ENCODE measurements at regions not wholly inside any gene's neighbourhood (a gene's known extent, or its start where the extent isn't known, plus 50 kb on each side); places are given as distances from the start of the nearest gene placed in this dataset.
"Not testable (repeated sequence)": the region's sequence is repeated elsewhere in the genome, so short reads cannot be mapped to it uniquely, and the experiment has no call there.

DNA sequence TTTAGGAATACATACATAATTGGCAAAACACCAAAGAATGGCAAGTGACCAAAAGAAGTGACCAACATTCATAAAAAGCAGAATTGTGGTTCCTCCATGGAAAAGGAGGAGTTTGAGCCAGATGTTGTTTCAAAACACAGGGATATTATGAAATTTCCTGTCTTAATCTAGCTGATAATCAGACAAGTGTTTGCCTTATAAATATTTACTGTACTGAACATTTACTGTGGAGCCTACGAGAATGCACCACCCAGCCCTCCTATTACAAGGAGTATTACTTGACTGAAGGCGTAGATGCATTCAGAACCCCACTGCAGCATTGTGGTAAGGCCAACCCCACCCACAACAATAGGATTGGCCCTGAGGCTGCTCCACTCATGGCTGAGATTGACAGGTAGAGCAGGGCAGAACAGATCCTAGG lies 118.9 kb downstream of the AKR1D1 start:
- H3K27ac ChIP-seq: peak overlapping the region in 2 of 4 donors; percentile 60 to 72
- H3K36me3 ChIP-seq: no peaks in the 10 kb centered on the region
- no peaks in the 10 kb centered on the region for H3K27me3 ChIP-seq
- peaks cover 7 to 34% (median 18%) of the 10 kb centered on the region in 3 donors for H3K4me1 ChIP-seq
- H3K9me3 ChIP-seq: no peaks in the 10 kb centered on the region
- intact Hi-C loops (cut with DNase I): no loop called here
- TF ChIP-seq, protein P1, sequence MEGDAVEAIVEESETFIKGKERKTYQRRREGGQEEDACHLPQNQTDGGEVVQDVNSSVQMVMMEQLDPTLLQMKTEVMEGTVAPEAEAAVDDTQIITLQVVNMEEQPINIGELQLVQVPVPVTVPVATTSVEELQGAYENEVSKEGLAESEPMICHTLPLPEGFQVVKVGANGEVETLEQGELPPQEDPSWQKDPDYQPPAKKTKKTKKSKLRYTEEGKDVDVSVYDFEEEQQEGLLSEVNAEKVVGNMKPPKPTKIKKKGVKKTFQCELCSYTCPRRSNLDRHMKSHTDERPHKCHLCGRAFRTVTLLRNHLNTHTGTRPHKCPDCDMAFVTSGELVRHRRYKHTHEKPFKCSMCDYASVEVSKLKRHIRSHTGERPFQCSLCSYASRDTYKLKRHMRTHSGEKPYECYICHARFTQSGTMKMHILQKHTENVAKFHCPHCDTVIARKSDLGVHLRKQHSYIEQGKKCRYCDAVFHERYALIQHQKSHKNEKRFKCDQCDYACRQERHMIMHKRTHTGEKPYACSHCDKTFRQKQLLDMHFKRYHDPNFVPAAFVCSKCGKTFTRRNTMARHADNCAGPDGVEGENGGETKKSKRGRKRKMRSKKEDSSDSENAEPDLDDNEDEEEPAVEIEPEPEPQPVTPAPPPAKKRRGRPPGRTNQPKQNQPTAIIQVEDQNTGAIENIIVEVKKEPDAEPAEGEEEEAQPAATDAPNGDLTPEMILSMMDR (IDR thresholded peaks at IDR 0.05): no peak
- no peak for TF ChIP-seq POLR2A (IDR thresholded peaks at IDR 0.05)
- no peak overlapping the region for H3K4me3 ChIP-seq
- DNase-seq: no peak
- WGBS, 2 donors: 5 to 22% methylated on average over 2 of the region's 2 CpGs

DNA sequence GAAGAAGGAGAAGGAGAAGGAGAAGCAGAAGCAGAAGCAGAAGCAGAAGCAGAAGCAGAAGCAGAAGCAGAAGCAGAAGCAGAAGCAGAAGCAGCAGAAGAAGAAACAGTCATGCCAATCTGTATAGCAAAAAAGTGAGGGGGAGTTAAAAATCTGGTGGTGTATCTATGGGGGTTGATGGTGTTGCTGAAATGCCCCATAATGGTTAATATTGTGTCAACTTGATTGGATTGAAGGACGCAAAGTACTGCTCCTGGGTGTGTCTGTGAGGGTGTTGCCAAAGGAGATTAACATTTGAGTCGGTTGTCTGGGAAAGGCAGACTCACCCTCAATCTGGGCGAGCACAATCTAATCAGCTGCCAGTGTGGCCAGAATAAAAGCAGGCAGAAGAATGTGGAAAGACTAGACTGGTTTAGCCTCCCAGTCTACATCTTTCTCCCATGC lies 120.3 kb downstream of the AKR1D1 start:
- H3K9me3 ChIP-seq; H3K4me3 ChIP-seq; intact Hi-C loops (cut with DNase I); H3K27me3 ChIP-seq; H3K36me3 ChIP-seq; DNase-seq: not testable (repeated sequence)
- Histone ChIP-seq H3K27ac (peak overlapping the region in 3 of 4 donors; percentile 42 to 73 (median 72)), H3K4me1 (peaks cover 7 to 34% (median 18%) of the 10 kb centered on the region in 3 donors)
- 9 to 31% methylated on average over 3 of the region's 3 CpGs for WGBS, 2 donors

DNA sequence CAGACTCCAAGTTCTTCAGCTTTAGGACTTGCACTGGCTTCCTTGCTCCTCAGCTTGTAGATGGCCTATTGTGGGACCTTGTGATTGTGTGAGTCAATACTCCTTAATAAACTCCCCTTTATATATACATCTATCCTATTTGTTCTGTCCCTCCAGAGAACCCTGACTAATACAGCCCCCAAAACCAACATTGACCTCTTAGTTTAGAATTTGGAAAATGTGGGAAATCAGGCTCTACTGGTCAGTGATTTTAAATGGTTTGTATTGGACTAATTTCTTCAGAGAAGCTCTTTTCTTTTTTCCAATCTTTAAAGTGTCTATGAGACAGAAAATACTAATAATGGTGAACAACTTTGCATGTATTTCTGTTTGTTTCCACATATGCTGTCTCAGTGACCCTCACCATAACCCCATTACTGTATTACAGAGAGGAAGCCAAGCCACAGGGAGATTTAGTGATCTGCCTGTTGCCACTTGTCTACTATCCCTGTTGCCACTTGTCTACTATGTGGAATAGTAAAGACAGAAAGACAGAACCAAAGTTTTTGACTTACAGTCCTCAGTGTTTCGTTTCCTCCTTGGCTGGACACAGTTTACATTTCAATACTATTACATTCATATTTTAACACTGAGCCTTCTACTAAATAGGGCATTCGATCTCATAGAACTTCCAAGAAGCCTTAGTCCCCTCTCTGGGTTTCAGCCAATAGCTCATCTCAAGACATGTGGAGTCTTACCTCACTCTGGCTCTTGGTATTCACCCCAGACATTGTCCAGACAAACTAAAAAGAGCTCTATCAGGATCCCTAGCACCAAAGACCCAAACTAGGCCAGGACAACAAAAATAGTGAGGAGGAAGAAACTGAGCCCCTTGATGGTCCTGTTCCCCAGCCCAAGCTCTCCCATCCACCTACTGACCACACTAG lies 121.0 kb downstream of the AKR1D1 start:
- H3K27ac ChIP-seq: peak overlapping the region in 3 of 4 donors; percentile 33 to 73 (median 72)
- 15 to 51% methylated on average over 2 of the region's 2 CpGs for WGBS, 2 donors
- peaks cover 7 to 34% (median 18%) of the 10 kb centered on the region in 3 donors for H3K4me1 ChIP-seq
- no peak overlapping the region for H3K4me3 ChIP-seq
- no peaks in the 10 kb centered on the region for H3K27me3 ChIP-seq
- H3K36me3 ChIP-seq: no peaks in the 10 kb centered on the region
- intact Hi-C loops (cut with DNase I): no loop called here
- TF ChIP-seq POLR2A (IDR thresholded peaks at IDR 0.05): no peak
- TF ChIP-seq, protein P1 (IDR thresholded peaks at IDR 0.05): no peak
- H3K9me3 ChIP-seq: no peaks in the 10 kb centered on the region
- DNase-seq: no peak

DNA sequence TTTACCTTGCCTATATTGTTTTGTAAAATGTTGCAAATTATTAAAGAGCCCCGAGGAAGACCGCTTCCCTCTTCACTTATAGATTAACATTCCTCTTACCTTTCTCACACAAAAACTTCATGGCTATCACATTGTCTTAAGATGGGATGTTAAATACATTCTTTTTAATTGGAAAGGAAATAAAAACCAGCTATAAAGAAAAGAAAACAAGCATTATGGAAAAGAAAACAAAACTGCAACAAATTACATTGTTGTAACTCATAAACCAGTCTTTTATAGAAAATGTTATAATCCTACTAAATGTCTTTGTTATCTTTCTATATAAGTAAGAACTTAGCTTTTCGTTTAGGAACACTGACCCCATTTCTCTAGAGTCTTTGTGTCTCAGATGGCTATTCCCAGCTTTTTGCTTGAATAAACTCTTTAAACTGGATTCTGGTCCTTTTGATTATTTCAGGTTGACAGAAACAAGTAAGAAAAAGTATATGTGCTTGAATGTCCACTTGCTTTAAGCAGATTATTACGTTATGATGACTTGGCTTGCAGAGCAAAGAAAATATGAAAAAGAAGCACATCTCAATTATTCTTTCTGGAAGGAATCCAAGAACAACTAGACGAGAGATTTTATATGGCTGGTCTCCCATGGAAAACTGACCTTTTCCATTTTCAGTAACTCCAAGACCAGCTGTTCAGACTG lies 128.2 kb downstream of the AKR1D1 start:
- Histone ChIP-seq H3K27me3 (no peaks in the 10 kb centered on the region), H3K36me3 (no peaks in the 10 kb centered on the region), H3K9me3 (no peaks in the 10 kb centered on the region), H3K27ac (no peak overlapping the region), H3K4me3 (no peak overlapping the region), H3K4me1 (no peaks in the 10 kb centered on the region)
- TF ChIP-seq, protein P1 (IDR thresholded peaks at IDR 0.05): no peak
- no peak for TF ChIP-seq POLR2A (IDR thresholded peaks at IDR 0.05)
- 42 to 46% methylated on average over 5 of the region's 5 CpGs for WGBS, 2 donors
- no peak for DNase-seq
- intact Hi-C loops (cut with DNase I): no loop called here

DNA sequence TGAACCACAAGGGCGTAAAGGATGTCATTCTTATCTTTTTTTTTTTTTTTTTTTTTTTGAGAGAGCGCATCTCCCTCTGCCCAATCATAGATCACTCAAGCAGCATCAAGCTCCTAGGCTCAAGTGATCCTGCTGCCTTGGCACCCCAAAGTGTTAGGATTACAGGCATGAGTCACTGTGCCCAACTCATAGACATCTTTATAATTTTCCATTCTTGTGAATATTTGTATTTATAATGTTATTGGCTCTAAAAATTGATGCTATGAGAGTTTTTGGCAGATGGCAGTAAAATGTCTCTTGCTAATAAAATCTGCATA lies 128.7 kb downstream of the AKR1D1 start:
- Histone ChIP-seq H3K9me3 (no peaks in the 10 kb centered on the region), H3K4me3 (no peak overlapping the region), H3K36me3 (no peaks in the 10 kb centered on the region), H3K27ac (no peak overlapping the region), H3K27me3 (no peaks in the 10 kb centered on the region), H3K4me1 (no peaks in the 10 kb centered on the region)
- no peak for DNase-seq
- WGBS, 2 donors: 70 to 85% methylated on average over 2 of the region's 2 CpGs
- intact Hi-C loops (cut with DNase I): no loop called here
- no peak for TF ChIP-seq POLR2A (IDR thresholded peaks at IDR 0.05)
- TF ChIP-seq, protein P1 (IDR thresholded peaks at IDR 0.05): no peak

Measured in esophagus squamous epithelium (tissue), 5 donors.